H1 (cell line): ENCODE measurements at regions not wholly inside any gene's neighbourhood (a gene's known extent, or its start where the extent isn't known, plus 50 kb on each side); places are given as distances from the start of the nearest gene placed in this dataset.

Source experiments
- CTCF ChIA-PET: fragments of 300-600 bp; sonication (Branson Sonifier 250); formaldehyde crosslinking; loops from one replicate; lab custom pipeline; 2021; ENCODE audit not compliant: partially characterized antibody; lab: Charles Lee
- POLR2A ChIA-PET: fragments of 300-600 bp; sonication (Branson Sonifier 250); formaldehyde crosslinking; loops from one replicate; lab custom pipeline; 2021; ENCODE audit warnings: inconsistent platforms; ENCODE audit not compliant: partially characterized antibody; lab: Charles Lee
- DNase-seq, 2 experiments: peaks; one replicate each; pipeline versions ENCODE4 v3.0.0 to v3.0.0-alpha.2; 2010 to 2022; ENCODE audit warnings: low spot score in 2 of 2, low read depth in 1 of 2, mixed read lengths in 1 of 2
- FAIRE-seq: peaks from 2 replicates; lab custom pipeline; 2011; peaks lifted over from hg19 to GRCh38; lab: Jason Lieb, UNC
- H2AFZ ChIP-seq: 2 replicates; pipeline ENCODE4 v1.8.1; 2012; ENCODE audit warnings: low read length, inconsistent platforms
- H2AK5ac ChIP-seq: 2 replicates; pipeline ENCODE4 v1.6.1; 2013; ENCODE audit warnings: low read depth, low read length
- H2BK120ac ChIP-seq: replicated peaks from 2 replicates; pipeline ENCODE3; 2013; ENCODE audit warnings: low read depth, low read length, inconsistent platforms
- H2BK12ac ChIP-seq: 2 replicates; pipeline ENCODE4 v1.6.1; 2013; ENCODE audit warnings: low read depth, low read length
- H2BK15ac ChIP-seq: 2 replicates; pipeline ENCODE4 v1.6.1; 2013; ENCODE audit warnings: low read length
- H2BK20ac ChIP-seq: 2 replicates; pipeline ENCODE4 v1.6.1; 2013; ENCODE audit warnings: low read length
- H2BK5ac ChIP-seq: 2 replicates; pipeline ENCODE4 v1.6.1; 2013; ENCODE audit warnings: low read depth, low read length
- H3K14ac ChIP-seq: 2 replicates; pipeline ENCODE4 v1.6.1; 2013; ENCODE audit warnings: inconsistent platforms; ENCODE audit not compliant: insufficient read length
- H3K18ac ChIP-seq: 2 replicates; pipeline ENCODE4 v1.6.1; 2013; ENCODE audit warnings: low read length; ENCODE audit errors: extremely low read depth
- H3K23ac ChIP-seq: 2 replicates; pipeline ENCODE4 v1.6.1; 2013; ENCODE audit warnings: inconsistent platforms; ENCODE audit not compliant: insufficient read length
- H3K23me2 ChIP-seq: 2 replicates; pipeline ENCODE4 v1.6.1; 2013; ENCODE audit warnings: low read depth, low read length
- H3K27ac ChIP-seq: 2 replicates; pipeline ENCODE4 v1.6.1; 2011; ENCODE audit warnings: low read depth, low read length, inconsistent platforms
- H3K27me3 ChIP-seq, 4 experiments: replicated peaks in 1 of 4; 1 replicate in 1 of 4; 2 replicates in 3 of 4; pipeline versions ENCODE4 v1.6.1 to v1.8.1; 2011 to 2013; ENCODE audit warnings: low read length in 3 of 4, mild to moderate bottlenecking in 3 of 4, inconsistent platforms in 2 of 4, mixed read lengths in 2 of 4, moderate library complexity in 1 of 4; ENCODE audit not compliant: control insufficient read depth in 3 of 4, insufficient read depth in 3 of 4; ENCODE audit errors: extremely low read depth in 1 of 4
- H3K36me3 ChIP-seq, 4 experiments: 2 replicates each; pipeline versions ENCODE4 v1.6.1 to v1.8.1; 2011 to 2013; ENCODE audit warnings: mild to moderate bottlenecking in 4 of 4, low read length in 3 of 4, moderate library complexity in 2 of 4, control low read depth in 1 of 4, inconsistent platforms in 1 of 4; ENCODE audit not compliant: insufficient read depth in 4 of 4, control insufficient read depth in 2 of 4
- H3K4ac ChIP-seq: replicated peaks from 2 replicates; pipeline ENCODE3; 2013; ENCODE audit warnings: low read length, low read depth, mixed read lengths, inconsistent platforms; ENCODE audit not compliant: insufficient read length
- H3K4me1 ChIP-seq, 4 experiments: replicated peaks in 1 of 4; 1 replicate in 1 of 4; 2 replicates in 3 of 4; pipeline versions ENCODE4 v1.6.1 to v1.8.1; 2011 to 2013; ENCODE audit warnings: low read length in 3 of 4, inconsistent platforms in 2 of 4, mixed read lengths in 1 of 4; ENCODE audit not compliant: insufficient read depth in 4 of 4, control insufficient read depth in 3 of 4
- H3K4me2 ChIP-seq, 2 experiments: 2 replicates each; pipeline versions ENCODE4 v1.6.1 to v1.8.1; 2011 to 2013; ENCODE audit warnings: low read depth in 2 of 2, low read length in 2 of 2, control low read depth in 1 of 2, inconsistent platforms in 1 of 2, mild to moderate bottlenecking in 1 of 2; ENCODE audit not compliant: insufficient read depth in 1 of 2
- H3K4me3 ChIP-seq, 4 experiments: fragments of 200-600, 300-600 bp in 1 of 4; sonication (generic), shearing (Covaris generic), sonication (Bioruptor Twin) in 1 of 4; 2 replicates each; pipeline versions ENCODE4 v1.5.1 to v1.8.1; 2011 to 2016; ENCODE audit warnings: low read length in 4 of 4, low read depth in 3 of 4, control low read depth in 2 of 4, inconsistent platforms in 2 of 4, mild to moderate bottlenecking in 2 of 4, mixed read lengths in 1 of 4, moderate library complexity in 1 of 4; ENCODE audit not compliant: insufficient read depth in 2 of 4; ENCODE audit errors: extremely low read depth in 1 of 4
- H3K56ac ChIP-seq: replicated peaks from 2 replicates; pipeline ENCODE3; 2013; ENCODE audit warnings: low read depth, mild to moderate bottlenecking, mixed read lengths, low read length, inconsistent platforms; ENCODE audit not compliant: insufficient read length
- H3K79me1 ChIP-seq: 2 replicates; pipeline ENCODE4 v1.6.1; 2013; ENCODE audit warnings: low read depth, low read length, control low read depth
- H3K79me2 ChIP-seq, 2 experiments: 2 replicates each; pipeline versions ENCODE4 v1.6.1 to v1.8.1; 2012 to 2013; ENCODE audit warnings: low read length in 2 of 2, mild to moderate bottlenecking in 2 of 2, inconsistent platforms in 1 of 2; ENCODE audit not compliant: insufficient read depth in 2 of 2, control insufficient read depth in 1 of 2
- H3K9ac ChIP-seq, 4 experiments: replicated peaks in 1 of 4; 1 replicate in 1 of 4; 2 replicates in 3 of 4; pipeline versions ENCODE4 v1.6.1 to v1.8.1; 2011 to 2013; ENCODE audit warnings: low read depth in 3 of 4, low read length in 3 of 4, control low read depth in 2 of 4, mild to moderate bottlenecking in 2 of 4, moderate library complexity in 2 of 4, inconsistent platforms in 1 of 4; ENCODE audit errors: extremely low read depth in 1 of 4
- H3K9me3 ChIP-seq, 2 experiments: 2 replicates each; pipeline versions ENCODE4 v1.6.1 to v1.8.1; 2012 to 2013; ENCODE audit warnings: mild to moderate bottlenecking in 2 of 2, moderate library complexity in 2 of 2, control low read depth in 1 of 2, inconsistent platforms in 1 of 2, low read depth in 1 of 2, low read length in 1 of 2, mixed read lengths in 1 of 2; ENCODE audit not compliant: insufficient read depth in 2 of 2
- H4K20me1 ChIP-seq, 2 experiments: replicated peaks in 1 of 2; 2 replicates each; pipeline versions ENCODE3 to v1.8.1; 2011 to 2013; ENCODE audit warnings: inconsistent platforms in 2 of 2, low read length in 2 of 2, mild to moderate bottlenecking in 1 of 2; ENCODE audit not compliant: insufficient read depth in 2 of 2, control insufficient read depth in 1 of 2
- H4K5ac ChIP-seq: 2 replicates; pipeline ENCODE4 v1.6.1; 2013; ENCODE audit warnings: low read length, low read depth, mixed read lengths, inconsistent platforms; ENCODE audit not compliant: insufficient read length
- H4K8ac ChIP-seq: 2 replicates; pipeline ENCODE4 v1.8.0; 2013; ENCODE audit warnings: mild to moderate bottlenecking, moderate library complexity, low read length, inconsistent platforms; ENCODE audit not compliant: insufficient read depth; ENCODE audit errors: extremely low read depth
- H4K91ac ChIP-seq: replicated peaks from 2 replicates; pipeline ENCODE3; 2013; ENCODE audit warnings: low read length, mixed read lengths, inconsistent platforms; ENCODE audit not compliant: insufficient read length
- KDM5A ChIP-seq: fragments of 200-600 bp; IDR thresholded peaks from 2 replicates; pipeline ENCODE4 v1.7.1; 2012; ENCODE audit warnings: mild to moderate bottlenecking, low read length, inconsistent platforms, mixed read lengths
- NANOG ChIP-seq: IDR thresholded peaks from 2 replicates; pipeline ENCODE4 v1.6.1; 2011; ENCODE audit warnings: low read length, low read depth, mild to moderate bottlenecking, inconsistent platforms; ENCODE audit not compliant: insufficient read depth, poor library complexity, severe bottlenecking
- WGBS, 2 experiments: shearing (Covaris generic) in 1 of 2; methylation state at CpG; one replicate each; pipeline versions ENCODE4 v1.1.6 to v1.1.7; 2013 to 2015; ENCODE audit warnings: low lambda C conversion rate in 2 of 2, mixed read lengths in 2 of 2, inconsistent platforms in 1 of 2, low coverage in 1 of 2, missing lambda C conversion rate in 1 of 2; ENCODE audit not compliant: insufficient replicate concordance in 2 of 2, insufficient coverage in 1 of 2, insufficient read length in 1 of 2; ENCODE audit errors: extremely low coverage in 1 of 2, missing lambda C conversion rate in 1 of 2; 5-methylcytosine and 5-hydroxymethylcytosine counted together

- Histone ChIP-seq H3K56ac (no peak overlapping the region), H3K36me3 (no peaks in the 10 kb centered on the region), H3K27ac (no peak overlapping the region), H2BK20ac (no peak overlapping the region), H3K18ac (no peak overlapping the region), H2AFZ (no peak overlapping the region), H4K8ac (no peak overlapping the region), H4K5ac (no peak overlapping the region), H4K91ac (no peak overlapping the region), H3K4ac (no peak overlapping the region), H3K27me3 (no peaks in the 10 kb centered on the region), H2BK15ac (no peak overlapping the region), H3K23me2 (no peaks in the 10 kb centered on the region), H3K4me2 (no peak overlapping the region), H3K79me2 (no peaks in the 10 kb centered on the region), H3K14ac (no peak overlapping the region), H3K9ac (no peak overlapping the region), H3K4me1 (peaks cover 0 to 6% (median 3%) of the 10 kb centered on the region in 4 experiments; a peak in 4 of 7 replicates), H2BK120ac (no peak overlapping the region), H3K79me1 (no peaks in the 10 kb centered on the region), H3K23ac (no peak overlapping the region), H4K20me1 (no peaks in the 10 kb centered on the region), H2AK5ac (no peak overlapping the region), H2BK5ac (no peak overlapping the region), H3K4me3 (no peak overlapping the region), H2BK12ac (no peak overlapping the region; the same call in 1 of the 2 replicates), H3K9me3 (no peaks in the 10 kb centered on the region)
- FAIRE-seq (no peak), DNase-seq (peak in 1 of 2 experiments; percentile 2)
- ChIA-PET CTCF (interaction anchor here (0.6 to 1.3 kb wide), 6 partner anchors 8 to 303 kb away, joined by 3 to 4 read pairs (median 3); no protein-coding TSS in a partner anchor), POLR2A (no interaction called here)
- 69% methylated on average over 6 of the region's 6 CpGs; no CpG with 5 or more reads in 1 of the 2 experiments for WGBS, 2 experiments
- TF ChIP-seq KDM5A = no peak
- TF ChIP-seq NANOG = peak; percentile 20
These were observed 235.2 kb downstream of the KLF5 start for GRCh38 chr13:73293913-73294523.
